ENCODE measurements at regions not wholly inside any gene's neighbourhood (a gene's known extent, or its start where the extent isn't known, plus 50 kb on each side); places are given as distances from the start of the nearest gene placed in this dataset.

DNA sequence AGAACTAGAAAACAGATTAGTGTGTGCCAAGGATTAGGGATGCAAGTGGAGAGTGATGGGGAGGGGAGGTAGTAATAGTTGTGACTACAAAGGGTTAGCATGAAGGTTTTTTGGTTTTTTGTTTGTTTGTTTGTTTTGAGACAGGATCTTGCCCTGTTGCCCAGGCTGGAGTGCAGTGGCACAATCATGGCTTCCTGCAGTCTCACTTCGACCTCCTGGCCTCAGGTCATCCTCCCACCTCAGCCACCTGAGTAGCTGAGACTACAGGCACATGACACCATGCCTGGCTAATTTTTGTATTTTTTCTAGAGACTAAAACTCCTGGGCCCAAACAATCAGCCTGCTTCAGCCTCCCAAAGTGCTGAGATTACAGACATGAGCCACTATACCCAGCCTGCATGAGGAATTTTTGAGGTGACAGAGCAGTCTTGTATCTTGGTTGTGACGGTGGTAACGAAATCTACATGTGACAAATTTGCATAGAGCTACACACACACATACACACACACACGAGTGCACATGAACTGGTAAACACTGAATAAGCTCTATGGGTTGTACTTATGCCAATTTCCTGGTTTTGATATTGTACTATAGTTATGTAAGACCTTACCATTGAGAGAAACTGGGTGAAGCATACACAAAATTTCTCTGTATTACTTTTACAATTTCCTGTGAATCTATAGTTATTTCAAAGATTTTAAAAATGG, 59.6 kb upstream of the TOM1L1 start:
- no peaks in the 10 kb centered on the region for H3K36me3 ChIP-seq
- no peaks in the 10 kb centered on the region for H3K4me1 ChIP-seq
- no peak overlapping the region for H3K4me3 ChIP-seq
- H3K9me3 ChIP-seq, result peaks cover 0 to 6% (median 0%) of the 10 kb centered on the region in 12 donors
- intact Hi-C loops (cut with DNase I), result no loop called here
- no peak for DNase-seq
- no peaks in the 10 kb centered on the region for H3K27me3 ChIP-seq
- WGBS, 4 donors, result 64 to 68% (median 65%) methylated on average over 4 of the region's 4 CpGs
- TF ChIP-seq, protein P1, sequence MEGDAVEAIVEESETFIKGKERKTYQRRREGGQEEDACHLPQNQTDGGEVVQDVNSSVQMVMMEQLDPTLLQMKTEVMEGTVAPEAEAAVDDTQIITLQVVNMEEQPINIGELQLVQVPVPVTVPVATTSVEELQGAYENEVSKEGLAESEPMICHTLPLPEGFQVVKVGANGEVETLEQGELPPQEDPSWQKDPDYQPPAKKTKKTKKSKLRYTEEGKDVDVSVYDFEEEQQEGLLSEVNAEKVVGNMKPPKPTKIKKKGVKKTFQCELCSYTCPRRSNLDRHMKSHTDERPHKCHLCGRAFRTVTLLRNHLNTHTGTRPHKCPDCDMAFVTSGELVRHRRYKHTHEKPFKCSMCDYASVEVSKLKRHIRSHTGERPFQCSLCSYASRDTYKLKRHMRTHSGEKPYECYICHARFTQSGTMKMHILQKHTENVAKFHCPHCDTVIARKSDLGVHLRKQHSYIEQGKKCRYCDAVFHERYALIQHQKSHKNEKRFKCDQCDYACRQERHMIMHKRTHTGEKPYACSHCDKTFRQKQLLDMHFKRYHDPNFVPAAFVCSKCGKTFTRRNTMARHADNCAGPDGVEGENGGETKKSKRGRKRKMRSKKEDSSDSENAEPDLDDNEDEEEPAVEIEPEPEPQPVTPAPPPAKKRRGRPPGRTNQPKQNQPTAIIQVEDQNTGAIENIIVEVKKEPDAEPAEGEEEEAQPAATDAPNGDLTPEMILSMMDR (IDR thresholded peaks at IDR 0.05), result no peak
- no peak for TF ChIP-seq POLR2A (IDR thresholded peaks at IDR 0.05)
- no peak for ATAC-seq
- H3K27ac ChIP-seq, result no peak overlapping the region

GRCh38 chr17:54841656-54842055, 59.0 kb upstream of the TOM1L1 start:
- DNase-seq (no peak), ATAC-seq (no peak)
- Histone ChIP-seq H3K27me3 (no peaks in the 10 kb centered on the region), H3K36me3 (no peaks in the 10 kb centered on the region), H3K4me1 (no peaks in the 10 kb centered on the region), H3K4me3 (no peak overlapping the region), H3K9me3 (peaks cover 0 to 4% (median 0%) of the 10 kb centered on the region in 12 donors), H3K27ac (no peak overlapping the region)
- WGBS, 4 donors, result 66 to 82% (median 70%) methylated on average over 2 of the region's 2 CpGs
- intact Hi-C loops (cut with DNase I), result no loop called here
- TF ChIP-seq, protein P1 (IDR thresholded peaks at IDR 0.05), result no peak
- TF ChIP-seq POLR2A (IDR thresholded peaks at IDR 0.05), result no peak

- Histone ChIP-seq H3K4me1 (no peaks in the 10 kb centered on the region), H3K27me3 (no peaks in the 10 kb centered on the region), H3K36me3 (no peaks in the 10 kb centered on the region), H3K9me3 (no peaks in the 10 kb centered on the region), H3K4me3 (no peak overlapping the region), H3K27ac (no peak overlapping the region)
- no peak for DNase-seq
- intact Hi-C loops (cut with DNase I), result no loop called here
- ATAC-seq, result no peak
- TF ChIP-seq, protein P1 (IDR thresholded peaks at IDR 0.05), result no peak
- no peak for TF ChIP-seq POLR2A (IDR thresholded peaks at IDR 0.05)
- 79 to 87% (median 83%) methylated on average over 5 of the region's 5 CpGs for WGBS, 4 donors
These were observed 56.4 kb upstream of the TOM1L1 start for GRCh38 chr17:54844233-54844632.

GRCh38 chr17:54848368-54848987, 52.2 kb upstream of the TOM1L1 start:
- Histone ChIP-seq H3K27ac (no peak overlapping the region), H3K4me3 (no peak overlapping the region), H3K36me3 (no peaks in the 10 kb centered on the region), H3K4me1 (no peaks in the 10 kb centered on the region), H3K9me3 (no peaks in the 10 kb centered on the region), H3K27me3 (no peaks in the 10 kb centered on the region)
- DNase-seq (no peak), ATAC-seq (no peak)
- TF ChIP-seq, protein P1 (IDR thresholded peaks at IDR 0.05), result no peak
- TF ChIP-seq POLR2A (IDR thresholded peaks at IDR 0.05), result no peak
- WGBS, 4 donors, result 82 to 88% (median 86%) methylated on average over 2 of the region's 2 CpGs
- intact Hi-C loops (cut with DNase I), result no loop called here

All from heart left ventricle (tissue), 16 donors.